GM13977 (cell line): ENCODE measurements at regions not wholly inside any gene's neighbourhood (a gene's known extent, or its start where the extent isn't known, plus 50 kb on each side); places are given as distances from the start of the nearest gene placed in this dataset.

Experiments
- DNase-seq: peaks from one replicate; pipeline ENCODE4 v3.0.0; 2012; ENCODE audit warnings: low spot score
- in situ Hi-C: fragments of 300-500 bp; cut with MboI; formaldehyde crosslinking; loops from one replicate; pipeline ENCODE4 v1.12.0; 2022; ENCODE audit warnings: low sequenced_read_pairs, low pct_unique_long_range_greater_than_20kb, mixed read lengths, inconsistent platforms; ENCODE audit not compliant: unreplicated experiment
- TF ChIP-seq, protein P1 (sequence below): IDR thresholded peaks from 2 replicates; pipeline ENCODE4 v1.5.1; 2012; ENCODE audit warnings: mild to moderate bottlenecking, control low read depth; ENCODE audit not compliant: insufficient read depth; ENCODE audit errors: extremely low read depth, missing control alignments

DNA sequence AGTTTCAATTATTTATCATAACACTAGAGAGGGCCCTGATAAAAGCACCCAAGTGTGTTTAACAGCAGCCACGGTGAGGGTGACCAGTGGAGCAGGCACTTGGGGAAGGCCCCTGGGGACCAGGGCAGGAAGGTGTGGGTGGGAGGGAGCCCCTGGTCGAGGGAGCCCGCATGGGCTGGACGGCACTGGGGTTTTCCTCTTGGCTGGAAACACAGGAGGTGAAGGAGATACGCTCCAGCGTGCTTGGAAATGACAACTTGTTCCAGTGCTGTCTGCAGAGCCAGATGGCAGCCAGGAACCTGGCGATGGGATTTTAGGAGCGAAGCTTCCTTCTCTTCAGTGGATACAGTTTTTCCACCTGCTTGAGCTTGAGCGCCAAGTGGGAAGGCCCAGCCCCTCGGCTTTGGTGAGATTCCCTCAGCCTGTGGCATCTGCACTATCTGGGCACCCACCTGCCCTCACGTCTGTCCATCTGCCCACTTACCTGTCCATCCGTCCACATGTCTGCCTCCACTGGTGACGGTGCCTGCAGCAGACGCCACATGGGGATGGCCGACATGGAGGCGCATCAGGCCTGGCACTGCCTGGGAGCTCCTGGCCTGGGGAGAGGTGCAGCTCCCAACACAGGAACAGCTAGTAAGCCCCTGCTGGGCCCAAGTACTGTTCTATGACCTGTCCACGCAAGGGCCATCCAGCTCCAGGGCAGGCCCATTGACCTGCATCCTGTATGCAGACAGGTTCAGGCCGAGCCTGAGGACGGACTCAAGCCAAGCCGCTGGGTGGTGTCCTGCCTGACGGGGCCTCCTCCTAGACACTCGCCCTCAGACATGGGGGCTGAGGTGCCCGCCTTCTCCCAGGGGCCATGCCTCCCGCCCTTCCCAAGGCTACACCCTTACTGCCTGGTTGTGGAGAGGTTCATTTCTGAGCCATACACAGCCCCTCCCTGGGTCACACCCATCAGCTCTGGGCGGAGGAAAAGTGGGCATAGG, 192.2 kb upstream of the C14orf180 start:
- in situ Hi-C loops = no loop called here
- TF ChIP-seq, protein P1, sequence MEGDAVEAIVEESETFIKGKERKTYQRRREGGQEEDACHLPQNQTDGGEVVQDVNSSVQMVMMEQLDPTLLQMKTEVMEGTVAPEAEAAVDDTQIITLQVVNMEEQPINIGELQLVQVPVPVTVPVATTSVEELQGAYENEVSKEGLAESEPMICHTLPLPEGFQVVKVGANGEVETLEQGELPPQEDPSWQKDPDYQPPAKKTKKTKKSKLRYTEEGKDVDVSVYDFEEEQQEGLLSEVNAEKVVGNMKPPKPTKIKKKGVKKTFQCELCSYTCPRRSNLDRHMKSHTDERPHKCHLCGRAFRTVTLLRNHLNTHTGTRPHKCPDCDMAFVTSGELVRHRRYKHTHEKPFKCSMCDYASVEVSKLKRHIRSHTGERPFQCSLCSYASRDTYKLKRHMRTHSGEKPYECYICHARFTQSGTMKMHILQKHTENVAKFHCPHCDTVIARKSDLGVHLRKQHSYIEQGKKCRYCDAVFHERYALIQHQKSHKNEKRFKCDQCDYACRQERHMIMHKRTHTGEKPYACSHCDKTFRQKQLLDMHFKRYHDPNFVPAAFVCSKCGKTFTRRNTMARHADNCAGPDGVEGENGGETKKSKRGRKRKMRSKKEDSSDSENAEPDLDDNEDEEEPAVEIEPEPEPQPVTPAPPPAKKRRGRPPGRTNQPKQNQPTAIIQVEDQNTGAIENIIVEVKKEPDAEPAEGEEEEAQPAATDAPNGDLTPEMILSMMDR = no peak
- peak; percentile 81 for DNase-seq

DNA sequence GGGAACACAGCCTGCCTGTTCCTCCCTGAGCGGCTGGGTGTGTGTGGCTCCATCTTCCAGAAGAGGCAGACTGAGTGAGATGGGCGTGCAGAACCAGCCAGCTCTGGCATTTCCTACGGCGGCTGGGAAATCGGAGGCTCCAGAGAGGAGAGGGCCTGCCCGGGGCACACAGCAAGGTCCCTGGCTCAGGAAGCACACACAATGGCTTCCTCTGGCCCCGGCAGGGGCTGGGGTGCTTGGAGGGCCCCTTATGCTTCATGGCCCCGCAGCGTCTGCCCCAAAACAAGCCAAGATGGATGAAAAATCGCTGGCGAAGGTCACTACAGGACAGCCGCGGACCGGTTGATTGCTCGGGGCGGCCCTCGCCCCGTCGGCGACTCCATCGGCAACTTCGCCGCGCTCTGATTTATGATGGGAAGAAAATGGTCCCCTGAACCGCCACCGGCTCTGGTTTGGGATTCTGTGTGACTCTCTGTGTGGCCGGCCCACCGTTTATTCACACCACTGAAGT, 191.5 kb upstream of the C14orf180 start:
- no peak for DNase-seq
- in situ Hi-C loops = no loop called here
- TF ChIP-seq, protein P1 = no peak

DNA sequence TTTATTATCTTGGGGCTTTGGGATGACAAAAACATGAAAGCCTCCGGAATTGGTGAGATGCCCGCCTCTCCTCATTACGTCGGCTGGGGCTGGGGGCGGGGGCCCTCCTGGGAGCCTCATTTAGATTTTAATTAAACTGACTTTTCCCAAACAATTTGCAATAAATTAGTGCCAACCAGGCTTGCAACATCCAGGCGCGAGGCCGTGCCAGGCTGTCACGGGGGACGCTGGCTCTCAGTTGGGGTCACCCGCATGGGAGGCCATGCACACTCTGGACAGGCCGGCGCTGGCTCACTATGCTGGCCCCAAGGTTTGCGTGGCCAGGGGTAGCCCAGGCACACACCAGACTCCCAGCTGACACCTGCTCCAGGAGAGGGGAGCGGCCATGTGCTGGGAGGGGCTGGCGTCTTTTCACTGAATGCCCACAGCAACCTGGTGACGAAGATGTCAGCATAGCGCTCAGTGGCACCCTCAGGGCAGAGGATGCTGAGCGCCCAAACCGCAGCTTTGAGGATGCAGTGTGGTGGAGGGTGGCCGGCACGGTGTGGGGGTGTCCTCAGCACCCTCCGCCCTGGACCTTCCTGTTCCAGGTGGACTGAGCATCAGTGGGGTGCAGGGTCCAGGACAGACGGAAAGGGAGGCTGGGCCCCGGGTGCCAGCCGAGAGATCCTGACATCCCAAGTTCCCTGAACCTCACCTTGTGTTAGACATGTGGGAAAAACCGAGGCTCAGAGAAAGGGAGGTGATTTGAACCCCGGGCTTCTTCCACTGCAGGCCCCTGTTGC, 190.8 kb upstream of the C14orf180 start:
- in situ Hi-C loops = no loop called here
- no peak for DNase-seq
- TF ChIP-seq, protein P1 = no peak

DNA sequence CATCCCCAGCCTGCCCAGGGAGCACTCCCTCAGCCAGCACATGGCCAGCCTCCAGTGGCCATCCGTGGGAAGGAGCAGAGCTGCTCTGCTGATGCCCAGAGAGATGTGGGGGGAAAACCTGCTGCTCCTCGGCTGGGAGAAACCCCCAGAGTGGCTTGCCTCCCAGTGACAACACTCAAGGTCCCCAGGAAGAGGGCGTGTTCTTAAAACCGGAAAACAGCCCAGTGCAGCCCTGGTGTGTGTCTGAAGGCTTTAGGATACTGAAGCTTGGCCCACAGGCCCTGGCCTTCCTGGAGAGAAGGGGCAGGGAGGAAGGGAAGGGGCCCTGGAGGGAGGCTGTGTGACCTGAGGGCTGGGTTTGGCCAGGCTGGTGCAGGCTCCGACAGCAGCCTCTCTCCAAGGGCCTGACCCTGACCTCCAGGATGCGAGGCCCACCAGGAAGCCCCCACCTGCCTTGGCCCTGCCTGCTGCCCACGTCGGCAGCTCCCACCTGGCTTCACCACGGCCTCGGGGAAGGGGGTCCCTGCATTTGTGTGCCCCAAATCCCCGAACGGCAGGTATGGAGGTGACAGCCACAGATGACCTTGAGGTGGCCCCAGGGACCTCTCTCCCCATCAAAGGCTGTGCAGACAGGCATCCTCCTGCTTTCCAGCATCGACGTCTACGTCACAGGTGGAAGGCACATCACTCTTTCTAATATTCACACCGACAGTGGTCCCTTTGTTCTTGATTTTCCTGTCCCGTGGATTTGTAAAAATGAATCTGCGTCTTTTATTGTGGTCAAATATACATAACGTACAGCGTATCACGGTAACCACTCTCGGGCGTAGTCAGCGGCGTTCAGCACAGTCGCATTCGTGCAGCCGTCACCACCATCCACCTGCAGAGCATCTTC, 190.0 kb upstream of the C14orf180 start:
- TF ChIP-seq, protein P1 = no peak
- in situ Hi-C loops = no loop called here
- DNase-seq = no peak

DNA sequence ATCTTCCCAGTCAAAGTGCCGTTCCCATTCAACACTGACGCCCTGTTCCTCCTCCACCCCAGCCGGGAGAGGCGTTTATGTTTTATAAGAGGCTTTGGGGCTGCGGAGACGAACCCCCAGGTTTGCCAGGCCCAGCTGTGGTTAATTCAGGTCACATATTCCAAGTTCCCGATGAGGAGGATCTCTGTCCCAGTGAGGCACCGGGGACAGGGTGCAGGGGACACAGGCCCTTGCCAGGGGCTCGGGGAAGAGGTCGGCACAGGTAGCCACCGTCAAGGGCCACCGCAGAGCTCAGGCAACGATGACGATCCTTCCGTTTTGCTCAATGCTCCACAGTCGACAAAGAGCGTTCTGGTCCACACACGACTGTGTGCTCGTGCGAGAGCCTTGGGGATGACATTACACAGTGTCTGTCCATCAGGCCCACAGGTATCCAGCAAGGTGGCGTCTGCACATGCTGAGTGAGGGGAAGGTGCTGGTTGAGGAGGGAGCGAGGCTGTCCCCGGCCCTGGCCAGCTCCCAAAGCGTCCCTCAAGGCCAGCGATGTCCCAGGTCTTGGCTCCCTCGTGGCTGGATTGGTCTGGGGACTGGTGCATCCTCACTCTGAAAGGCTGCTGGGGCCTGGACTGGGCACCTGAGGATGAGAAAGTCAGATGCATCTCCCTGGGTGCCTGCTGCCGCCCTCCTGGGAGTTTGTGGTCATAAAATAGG, 189.2 kb upstream of the C14orf180 start:
- in situ Hi-C loops = no loop called here
- DNase-seq = no peak
- TF ChIP-seq, protein P1 = no peak
